NCI-H510A treated with DMSO at 0.1 percent for 48 hours (cell line): ENCODE measurements at regions not wholly inside any gene's neighbourhood (a gene's known extent, or its start where the extent isn't known, plus 50 kb on each side); places are given as distances from the start of the nearest gene placed in this dataset.

Source experiments
- DNase-seq: peaks from one replicate; lab custom pipeline; 2025; lab: John Stamatoyannopoulos, UW

- no peak for DNase-seq
Observed at GRCh38 chr5:74378464-74378863, 262.1 kb downstream of the ENC1 start.

GRCh38 chr5:74376187-74376586, 264.3 kb downstream of the ENC1 start:
- DNase-seq = no peak

- no peak for DNase-seq
Observed at GRCh38 chr5:74375271-74375670, 265.3 kb downstream of the ENC1 start.

GRCh38 chr5:74374656-74375055, 265.9 kb downstream of the ENC1 start:
- no peak for DNase-seq

- no peak for DNase-seq
Observed at GRCh38 chr5:74373076-74373475, 267.5 kb downstream of the ENC1 start.

- no peak for DNase-seq
Observed at GRCh38 chr5:74372502-74373064, 267.9 kb downstream of the ENC1 start.

- no peak for DNase-seq
Observed at GRCh38 chr5:74372051-74372450, 268.5 kb downstream of the ENC1 start.

- DNase-seq = peak; percentile 27
Observed at GRCh38 chr5:74371621-74372020, 268.9 kb downstream of the ENC1 start.

GRCh38 chr5:74370168-74370567, 270.4 kb downstream of the ENC1 start:
- no peak for DNase-seq

- DNase-seq = no peak
Observed at GRCh38 chr5:74369173-74369572, 271.4 kb downstream of the ENC1 start.

- DNase-seq = no peak
Observed at GRCh38 chr5:74367934-74368333, 272.6 kb downstream of the ENC1 start.

- DNase-seq = no peak
Observed at GRCh38 chr5:74367241-74367733, 273.2 kb downstream of the ENC1 start.

- DNase-seq = no peak
Observed at GRCh38 chr5:74365723-74366122, 274.8 kb downstream of the ENC1 start.

- DNase-seq = no peak
Observed at GRCh38 chr5:74364507-74364906, 276.0 kb downstream of the ENC1 start.

GRCh38 chr5:74363603-74364205, 276.8 kb downstream of the ENC1 start:
- DNase-seq = no peak

GRCh38 chr5:74361406-74362358, 278.8 kb downstream of the ENC1 start:
- no peak for DNase-seq

- no peak for DNase-seq
Observed at GRCh38 chr5:74360535-74361210, 279.9 kb downstream of the ENC1 start.

GRCh38 chr5:74357827-74358226, 282.7 kb downstream of the ENC1 start:
- peak; percentile 42 for DNase-seq

GRCh38 chr5:74356009-74356695, 284.4 kb downstream of the ENC1 start:
- DNase-seq = no peak

GRCh38 chr5:74355041-74355824, 285.3 kb downstream of the ENC1 start:
- no peak for DNase-seq

GRCh38 chr5:74352256-74352655, 288.3 kb downstream of the ENC1 start:
- no peak for DNase-seq
